Epithelial cell of esophagus (primary cell): ENCODE measurements at regions not wholly inside any gene's neighbourhood (a gene's known extent, or its start where the extent isn't known, plus 50 kb on each side); places are given as distances from the start of the nearest gene placed in this dataset.
A peak's percentile ranks its signal among the peaks of the same experiment; 100 is the strongest.

Experiments used
- DNase-seq: peaks from one replicate; pipeline ENCODE4 v3.0.0; 2010; ENCODE audit warnings: low read depth
- H3K4me3 ChIP-seq: 2 replicates; pipeline ENCODE4 v1.5.1; 2011; ENCODE audit warnings: mild to moderate bottlenecking, low read length, control low read depth
- TF ChIP-seq, protein P1 (sequence below): IDR thresholded peaks from 2 replicates; pipeline ENCODE4 v1.5.1; 2011; ENCODE audit warnings: low read depth, mild to moderate bottlenecking, low read length, control low read depth, inconsistent platforms; ENCODE audit not compliant: insufficient read depth; ENCODE audit errors: missing control alignments

DNA sequence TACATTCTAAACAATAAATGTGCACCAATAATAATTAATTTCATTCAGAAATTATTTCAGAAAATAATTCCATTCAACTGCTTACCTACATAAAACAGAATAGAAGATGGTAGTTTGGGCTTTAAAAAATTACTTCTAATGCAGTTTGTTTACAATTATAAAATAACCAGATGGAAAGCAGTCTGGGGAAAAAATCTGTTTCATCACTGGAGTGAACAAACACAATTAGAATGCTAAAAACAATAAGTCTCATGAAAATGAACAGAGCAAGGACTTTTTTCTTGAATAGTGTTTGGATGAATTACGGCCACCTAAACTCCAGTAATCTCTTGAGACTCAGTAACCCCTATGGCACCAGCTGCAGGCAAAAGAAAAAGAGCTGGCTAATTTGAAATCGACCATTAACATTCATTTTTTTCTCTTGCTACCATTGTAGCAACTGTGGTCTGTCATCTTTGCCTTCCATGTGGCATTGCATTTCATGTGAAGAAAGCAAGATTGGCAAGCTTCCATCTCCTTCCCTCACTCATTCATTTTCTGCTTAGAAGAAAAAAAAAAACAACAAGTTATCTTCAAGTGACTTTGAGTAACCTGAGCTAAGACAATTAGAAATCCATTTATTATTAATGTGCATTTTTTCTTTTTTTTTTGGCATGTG lies 88.4 kb upstream of the CEP85L start:
- TF ChIP-seq, protein P1, sequence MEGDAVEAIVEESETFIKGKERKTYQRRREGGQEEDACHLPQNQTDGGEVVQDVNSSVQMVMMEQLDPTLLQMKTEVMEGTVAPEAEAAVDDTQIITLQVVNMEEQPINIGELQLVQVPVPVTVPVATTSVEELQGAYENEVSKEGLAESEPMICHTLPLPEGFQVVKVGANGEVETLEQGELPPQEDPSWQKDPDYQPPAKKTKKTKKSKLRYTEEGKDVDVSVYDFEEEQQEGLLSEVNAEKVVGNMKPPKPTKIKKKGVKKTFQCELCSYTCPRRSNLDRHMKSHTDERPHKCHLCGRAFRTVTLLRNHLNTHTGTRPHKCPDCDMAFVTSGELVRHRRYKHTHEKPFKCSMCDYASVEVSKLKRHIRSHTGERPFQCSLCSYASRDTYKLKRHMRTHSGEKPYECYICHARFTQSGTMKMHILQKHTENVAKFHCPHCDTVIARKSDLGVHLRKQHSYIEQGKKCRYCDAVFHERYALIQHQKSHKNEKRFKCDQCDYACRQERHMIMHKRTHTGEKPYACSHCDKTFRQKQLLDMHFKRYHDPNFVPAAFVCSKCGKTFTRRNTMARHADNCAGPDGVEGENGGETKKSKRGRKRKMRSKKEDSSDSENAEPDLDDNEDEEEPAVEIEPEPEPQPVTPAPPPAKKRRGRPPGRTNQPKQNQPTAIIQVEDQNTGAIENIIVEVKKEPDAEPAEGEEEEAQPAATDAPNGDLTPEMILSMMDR: no peak
- H3K4me3 ChIP-seq: no peak overlapping the region
- DNase-seq: no peak

DNA sequence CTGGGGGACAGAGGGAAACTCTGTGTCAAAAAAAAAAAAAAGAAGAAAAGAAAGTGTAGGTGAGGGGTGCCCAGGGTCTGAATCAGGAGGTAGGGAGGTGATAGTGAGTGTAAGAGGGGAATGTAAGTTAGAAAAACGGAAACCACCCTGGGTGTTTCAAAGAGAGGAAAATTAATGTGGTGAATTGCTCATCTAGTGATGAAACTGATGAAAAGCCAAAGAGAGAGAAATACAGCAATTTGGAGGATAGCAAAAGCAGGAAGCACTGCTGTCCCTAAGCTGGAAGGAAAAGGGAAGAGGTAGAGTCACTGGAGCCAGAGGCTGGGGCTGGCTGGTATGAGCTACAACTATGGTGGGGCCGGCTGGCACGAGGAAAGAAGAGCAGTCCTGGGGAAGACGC lies 85.0 kb upstream of the CEP85L start:
- TF ChIP-seq, protein P1: no peak
- no peak for DNase-seq

GRCh38 chr6:118735320-118735719 lies 83.9 kb upstream of the CEP85L start:
- TF ChIP-seq, protein P1: peak; percentile 13
- DNase-seq: no peak

More for the DNA sequence above, 85.0 kb upstream of the CEP85L start:
- no peak overlapping the region for H3K4me3 ChIP-seq

GRCh38 chr6:118725944-118726343 lies 74.6 kb upstream of the CEP85L start:
- TF ChIP-seq, protein P1: no peak
- DNase-seq: no peak
- H3K4me3 ChIP-seq: no peak overlapping the region

More at GRCh38 chr6:118735320-118735719, 83.9 kb upstream of the CEP85L start:
- H3K4me3 ChIP-seq: no peak overlapping the region

- no peak overlapping the region for H3K4me3 ChIP-seq
- peak; percentile 17 for DNase-seq
- TF ChIP-seq, protein P1: no peak
Measured at GRCh38 chr6:118724211-118724610, 72.8 kb upstream of the CEP85L start.

GRCh38 chr6:118722829-118723813 lies 71.7 kb upstream of the CEP85L start:
- H3K4me3 ChIP-seq: no peak overlapping the region
- TF ChIP-seq, protein P1: no peak
- DNase-seq: peak; percentile 35

- TF ChIP-seq, protein P1: no peak
- H3K4me3 ChIP-seq: no peak overlapping the region
- DNase-seq: no peak
Measured at GRCh38 chr6:118720125-118720473, 68.7 kb upstream of the CEP85L start.
